ENCODE measurements at regions not wholly inside any gene's neighbourhood (a gene's known extent, or its start where the extent isn't known, plus 50 kb on each side); places are given as distances from the start of the nearest gene placed in this dataset.
A peak's percentile ranks its signal among the peaks of the same experiment; 100 is the strongest.
"Not testable (repeated sequence)": the region's sequence is repeated elsewhere in the genome, so short reads cannot be mapped to it uniquely, and the experiment has no call there.

- DNase-seq (ENCODE audit: low read depth), result no peak
These were observed 402.4 kb downstream of the TMEM114 start for GRCh38 chr16:8187782-8188372.

GRCh38 chr16:8184854-8185253 is 405.5 kb downstream of the TMEM114 start:
- DNase-seq (ENCODE audit: low read depth), result no peak

- no peak for DNase-seq (ENCODE audit: low read depth)
These were observed 406.9 kb downstream of the TMEM114 start for GRCh38 chr16:8183176-8184099.

- no peak for DNase-seq (ENCODE audit: low read depth)
These were observed 407.6 kb downstream of the TMEM114 start for GRCh38 chr16:8182761-8183160.

- DNase-seq (ENCODE audit: low read depth), result no peak
These were observed 410.7 kb downstream of the TMEM114 start for GRCh38 chr16:8179615-8180014.

GRCh38 chr16:8178271-8178670 is 412.0 kb downstream of the TMEM114 start:
- DNase-seq (ENCODE audit: low read depth), result no peak

- no peak for DNase-seq (ENCODE audit: low read depth)
These were observed 414.9 kb downstream of the TMEM114 start for GRCh38 chr16:8175411-8175810.

GRCh38 chr16:8173111-8173644 is 417.1 kb downstream of the TMEM114 start:
- DNase-seq (ENCODE audit: low read depth), result peak; percentile 73

- DNase-seq (ENCODE audit: low read depth), result no peak
These were observed 417.8 kb downstream of the TMEM114 start for GRCh38 chr16:8172551-8172950.

- no peak for DNase-seq (ENCODE audit: low read depth)
These were observed 422.3 kb downstream of the TMEM114 start for GRCh38 chr16:8168016-8168415.

GRCh38 chr16:8167436-8167835 is 422.9 kb downstream of the TMEM114 start:
- no peak for DNase-seq (ENCODE audit: low read depth)

GRCh38 chr16:8158051-8158450 is 432.3 kb downstream of the TMEM114 start:
- no peak for DNase-seq (ENCODE audit: low read depth)

GRCh38 chr16:8155275-8155674 is 435.0 kb downstream of the TMEM114 start:
- DNase-seq (ENCODE audit: low read depth), result no peak

GRCh38 chr16:8146256-8147012 is 443.9 kb downstream of the TMEM114 start:
- no peak for DNase-seq (ENCODE audit: low read depth)

- no peak for DNase-seq (ENCODE audit: low read depth)
These were observed 451.6 kb downstream of the TMEM114 start for GRCh38 chr16:8138666-8139065.

GRCh38 chr16:8137606-8138005 is 452.7 kb downstream of the TMEM114 start:
- no peak for DNase-seq (ENCODE audit: low read depth)

- no peak for DNase-seq (ENCODE audit: low read depth)
These were observed 460.1 kb downstream of the TMEM114 start for GRCh38 chr16:8130197-8130596.

GRCh38 chr16:8127070-8127469 is 463.2 kb downstream of the TMEM114 start:
- DNase-seq (ENCODE audit: low read depth), result no peak

GRCh38 chr16:8126313-8126712 is 464.0 kb downstream of the TMEM114 start:
- DNase-seq (ENCODE audit: low read depth), result no peak

GRCh38 chr16:8120001-8120400 is 470.3 kb downstream of the TMEM114 start:
- DNase-seq (ENCODE audit: low read depth), result peak; percentile 49

GRCh38 chr16:8115814-8116213 is 474.5 kb downstream of the TMEM114 start:
- DNase-seq (ENCODE audit: low read depth), result no peak

- DNase-seq (ENCODE audit: low read depth), result not testable (repeated sequence)
These were observed 475.4 kb downstream of the TMEM114 start for GRCh38 chr16:8114941-8115340.

Measured in RPMI7951 (cell line).